Esophagus muscularis mucosa (tissue), 3 donors: ENCODE measurements at regions not wholly inside any gene's neighbourhood (a gene's known extent, or its start where the extent isn't known, plus 50 kb on each side); places are given as distances from the start of the nearest gene placed in this dataset.

Source experiments
- CTCF ChIP-seq, 3 experiments: fragments of 200-600 bp in 2 of 3; fragments of 450-650 bp in 1 of 3; sonication (generic) in 2 of 3; IDR thresholded peaks; one replicate each; pipeline ENCODE4 v1.5.1; 2017 to 2019; ENCODE audit warnings: antibody characterized with exemption in 3 of 3, mild to moderate bottlenecking in 2 of 3, moderate library complexity in 1 of 3
- POLR2A ChIP-seq: fragments of 450-650 bp; IDR thresholded peaks from one replicate; pipeline ENCODE4 v1.6.1; 2017; ENCODE audit warnings: antibody characterized with exemption, moderate library complexity, mild to moderate bottlenecking, low read depth
- POLR2AphosphoS5 ChIP-seq, 2 donors: sonication (generic); formaldehyde crosslinking; IDR thresholded peaks; one replicate each; pipeline ENCODE4 v1.6.1; 2017; ENCODE audit warnings: antibody characterized with exemption in 2 of 2

GRCh38 chr17:36740157-36740556 is 138.8 kb downstream of the MRM1 start:
- no peak for TF ChIP-seq CTCF (IDR thresholded peaks at IDR 0.05)
- no peak for TF ChIP-seq POLR2A
- no peak for TF ChIP-seq POLR2AphosphoS5 (IDR thresholded peaks at IDR 0.05)
